ENCODE measurements at regions not wholly inside any gene's neighbourhood (a gene's known extent, or its start where the extent isn't known, plus 50 kb on each side); places are given as distances from the start of the nearest gene placed in this dataset.

- Histone ChIP-seq H3K36me3 (replicated peaks; ENCODE audit: insufficient read depth, low read length) (no peaks in the 10 kb centered on the region), H3K9me2 (replicated peaks; ENCODE audit: insufficient read depth, low read length) (no peaks in the 10 kb centered on the region), H3K4me3 (ENCODE audit: low read length) (no peak overlapping the region), H2AFZ (ENCODE audit: low read length) (no peak overlapping the region), H4K20me1 (ENCODE audit: insufficient read depth, low read length) (no peaks in the 10 kb centered on the region), H3K27ac (ENCODE audit: low read length) (no peak overlapping the region), H3K4me2 (ENCODE audit: low read depth, low read length) (no peak overlapping the region), H3K9me3 (replicated peaks; ENCODE audit: insufficient read depth, low read length) (no peaks in the 10 kb centered on the region), H3K9ac (ENCODE audit: low read length) (no peak overlapping the region), H3K79me2 (ENCODE audit: low read length) (no peaks in the 10 kb centered on the region), H3K4me1 (ENCODE audit: low read length) (no peaks in the 10 kb centered on the region), H3K27me3 (replicated peaks; ENCODE audit: insufficient read depth, low read length) (no peaks in the 10 kb centered on the region), H3F3A (ENCODE audit: insufficient read depth, low read length) (no peaks in the 10 kb centered on the region)
- no peak for DNase-seq
- TF ChIP-seq EZH2 (optimal IDR thresholded peaks at IDR 0.05; ENCODE audit: low read depth, low read length) (no peak), CTCF (IDR thresholded peaks at IDR 0.05; ENCODE audit: low read length) (no peak), EZH2phosphoT487 (IDR thresholded peaks at IDR 0.05; ENCODE audit: low read length) (no peak)
Measured at GRCh38 chr15:95998935-95999334, 331.6 kb upstream of the NR2F2 start.

GRCh38 chr15:96002890-96003859, 327.3 kb upstream of the NR2F2 start:
- no peak for TF ChIP-seq CTCF (IDR thresholded peaks at IDR 0.05; ENCODE audit: low read length)
- TF ChIP-seq EZH2phosphoT487 (IDR thresholded peaks at IDR 0.05; ENCODE audit: low read length) = no peak
- no peak for TF ChIP-seq EZH2 (optimal IDR thresholded peaks at IDR 0.05; ENCODE audit: low read depth, low read length)
- Histone ChIP-seq H3F3A (ENCODE audit: insufficient read depth, low read length) (no peaks in the 10 kb centered on the region), H2AFZ (ENCODE audit: low read length) (no peak overlapping the region), H3K4me3 (ENCODE audit: low read length) (no peak overlapping the region), H3K4me2 (ENCODE audit: low read depth, low read length) (no peak overlapping the region), H3K79me2 (ENCODE audit: low read length) (no peaks in the 10 kb centered on the region), H3K9ac (ENCODE audit: low read length) (no peak overlapping the region), H3K9me3 (replicated peaks; ENCODE audit: insufficient read depth, low read length) (no peaks in the 10 kb centered on the region), H3K4me1 (ENCODE audit: low read length) (no peaks in the 10 kb centered on the region), H3K9me2 (replicated peaks; ENCODE audit: insufficient read depth, low read length) (no peaks in the 10 kb centered on the region), H3K27ac (ENCODE audit: low read length) (no peak overlapping the region), H3K27me3 (replicated peaks; ENCODE audit: insufficient read depth, low read length) (no peaks in the 10 kb centered on the region), H4K20me1 (ENCODE audit: insufficient read depth, low read length) (no peaks in the 10 kb centered on the region), H3K36me3 (replicated peaks; ENCODE audit: insufficient read depth, low read length) (no peaks in the 10 kb centered on the region)
- DNase-seq = no peak

GRCh38 chr15:96005906-96006305, 324.6 kb upstream of the NR2F2 start:
- H3K4me1 ChIP-seq (ENCODE audit: low read length) = no peaks in the 10 kb centered on the region
- no peaks in the 10 kb centered on the region for H3K9me2 ChIP-seq (replicated peaks; ENCODE audit: insufficient read depth, low read length)
- no peak for DNase-seq
- TF ChIP-seq EZH2phosphoT487 (IDR thresholded peaks at IDR 0.05; ENCODE audit: low read length) = no peak
- no peak for TF ChIP-seq CTCF (IDR thresholded peaks at IDR 0.05; ENCODE audit: low read length)
- no peak for TF ChIP-seq EZH2 (optimal IDR thresholded peaks at IDR 0.05; ENCODE audit: low read depth, low read length)
- no peak overlapping the region for H2AFZ ChIP-seq (ENCODE audit: low read length)
- no peak overlapping the region for H3K27ac ChIP-seq (ENCODE audit: low read length)
- H3K4me2 ChIP-seq (ENCODE audit: low read depth, low read length) = no peak overlapping the region
- no peaks in the 10 kb centered on the region for H3K36me3 ChIP-seq (replicated peaks; ENCODE audit: insufficient read depth, low read length)
- H3K27me3 ChIP-seq (replicated peaks; ENCODE audit: insufficient read depth, low read length) = no peaks in the 10 kb centered on the region
- H3F3A ChIP-seq (ENCODE audit: insufficient read depth, low read length) = no peaks in the 10 kb centered on the region
- H3K79me2 ChIP-seq (ENCODE audit: low read length) = no peaks in the 10 kb centered on the region
- H3K4me3 ChIP-seq (ENCODE audit: low read length) = no peak overlapping the region
- H3K9ac ChIP-seq (ENCODE audit: low read length) = no peak overlapping the region
- H4K20me1 ChIP-seq (ENCODE audit: insufficient read depth, low read length) = no peaks in the 10 kb centered on the region
- H3K9me3 ChIP-seq (replicated peaks; ENCODE audit: insufficient read depth, low read length) = no peaks in the 10 kb centered on the region

Measured in MM.1S (cell line).